Breast epithelium (tissue), 4 donors: ENCODE measurements at regions not wholly inside any gene's neighbourhood (a gene's known extent, or its start where the extent isn't known, plus 50 kb on each side); places are given as distances from the start of the nearest gene placed in this dataset.

ENCODE experiments used
- DNase-seq, 2 donors: peaks; one replicate each; pipeline ENCODE4 v3.0.0-alpha.2; 2019; ENCODE audit warnings: low spot score in 2 of 2
- H3K27ac ChIP-seq, 2 donors: fragments of 200-600 bp; sonication (generic) in 1 of 2; one replicate each; pipeline ENCODE4 v1.5.1; 2016 to 2019; ENCODE audit warnings: mild to moderate bottlenecking in 1 of 2
- H3K27me3 ChIP-seq, 2 donors: fragments of 200-600 bp; sonication (generic) in 1 of 2; one replicate each; pipeline versions ENCODE4 v1.5.1 to v1.6.0; 2017 to 2019; ENCODE audit warnings: control low read depth in 1 of 2, mild to moderate bottlenecking in 1 of 2
- H3K36me3 ChIP-seq: fragments of 200-600 bp; one replicate; pipeline ENCODE4 v1.5.1; 2019
- H3K4me1 ChIP-seq, 2 donors: fragments of 200-600 bp; sonication (generic); one replicate each; pipeline ENCODE4 v1.5.1; 2016 to 2019; ENCODE audit warnings: control low read depth in 1 of 2
- H3K4me3 ChIP-seq, 3 donors: fragments of 200-600 bp; sonication (generic); 1 replicate in 2 of 3; 2 replicates in 1 of 3; pipeline ENCODE4 v1.5.1; 2016 to 2019; ENCODE audit warnings: mild to moderate bottlenecking in 3 of 3, moderate library complexity in 2 of 3
- H3K9me3 ChIP-seq, 2 donors: fragments of 200-600 bp; sonication (generic) in 1 of 2; one replicate each; pipeline ENCODE4 v1.5.1; 2016 to 2019; ENCODE audit warnings: control low read depth in 1 of 2
- CTCF ChIP-seq, 3 donors: fragments of 450-650 bp; IDR thresholded peaks; one replicate each; pipeline ENCODE4 v1.5.1; 2016 to 2017; ENCODE audit warnings: antibody characterized with exemption in 3 of 3, mild to moderate bottlenecking in 3 of 3, moderate library complexity in 3 of 3
- POLR2A ChIP-seq: fragments of 450-650 bp; IDR thresholded peaks from one replicate; pipeline ENCODE4 v1.6.1; 2016; ENCODE audit warnings: antibody characterized with exemption, mild to moderate bottlenecking, moderate library complexity
- POLR2AphosphoS5 ChIP-seq, 3 donors: sonication (generic); formaldehyde crosslinking; IDR thresholded peaks; one replicate each; pipeline ENCODE4 v1.6.1; 2017; ENCODE audit warnings: antibody characterized with exemption in 3 of 3
- intact Hi-C: fragments of 100-400 bp; cut with DNase I; formaldehyde crosslinking; loops from one replicate; pipeline ENCODE4 v1.15.1; 2023; ENCODE audit warnings: low total_unique reads

- TF ChIP-seq POLR2AphosphoS5 (IDR thresholded peaks at IDR 0.05) (no peak), CTCF (IDR thresholded peaks at IDR 0.05) (no peak), POLR2A (no peak)
- Histone ChIP-seq H3K4me3 (no peak overlapping the region), H3K4me1 (no peaks in the 10 kb centered on the region), H3K27ac (no peak overlapping the region), H3K36me3 (no peaks in the 10 kb centered on the region), H3K27me3 (no peaks in the 10 kb centered on the region), H3K9me3 (no peaks in the 10 kb centered on the region)
- intact Hi-C loops = no loop called here
- DNase-seq = no peak
These were observed 401.9 kb downstream of the QKI start for GRCh38 chr6:163816441-163816840.

DNA sequence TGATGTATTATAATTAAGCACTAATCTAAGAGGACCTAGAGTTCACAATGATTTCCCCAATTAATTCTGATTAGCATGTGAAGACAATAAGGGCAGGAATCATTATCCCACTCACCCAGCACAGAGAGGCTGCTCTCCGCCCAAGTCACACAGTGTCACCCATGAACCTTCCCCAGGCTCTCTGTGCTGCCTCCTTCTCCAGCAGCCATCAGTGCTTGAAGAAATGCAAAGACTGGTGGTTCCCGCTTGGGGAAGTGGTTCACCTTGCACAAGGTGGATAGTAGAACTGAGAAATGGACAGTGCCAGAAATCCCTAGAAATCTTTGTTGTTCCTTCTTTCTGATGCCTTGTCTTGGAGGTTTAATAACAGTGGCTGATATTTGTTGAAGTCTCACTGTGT is 401.3 kb downstream of the QKI start:
- TF ChIP-seq CTCF (IDR thresholded peaks at IDR 0.05) = no peak
- TF ChIP-seq POLR2A = no peak
- no peak for TF ChIP-seq POLR2AphosphoS5 (IDR thresholded peaks at IDR 0.05)
- no peaks in the 10 kb centered on the region for H3K9me3 ChIP-seq
- no peak overlapping the region for H3K27ac ChIP-seq
- intact Hi-C loops = no loop called here
- H3K27me3 ChIP-seq = no peaks in the 10 kb centered on the region
- DNase-seq = no peak
- H3K4me1 ChIP-seq = no peaks in the 10 kb centered on the region
- no peak overlapping the region for H3K4me3 ChIP-seq
- no peaks in the 10 kb centered on the region for H3K36me3 ChIP-seq

GRCh38 chr6:163814494-163815364 is 400.2 kb downstream of the QKI start:
- TF ChIP-seq POLR2A (no peak), POLR2AphosphoS5 (IDR thresholded peaks at IDR 0.05) (peak in 1 of 3 donors; percentile 20)
- no peaks in the 10 kb centered on the region for H3K4me1 ChIP-seq
- no peak overlapping the region for H3K4me3 ChIP-seq
- no peak for DNase-seq
- no peaks in the 10 kb centered on the region for H3K9me3 ChIP-seq
- intact Hi-C loops = no loop called here
- H3K27ac ChIP-seq = no peak overlapping the region
- H3K36me3 ChIP-seq = no peaks in the 10 kb centered on the region
- H3K27me3 ChIP-seq = no peaks in the 10 kb centered on the region

- H3K27ac ChIP-seq = no peak overlapping the region
These were observed 399.5 kb downstream of the QKI start for GRCh38 chr6:163813979-163814493.

GRCh38 chr6:163811317-163811716 is 396.8 kb downstream of the QKI start:
- Histone ChIP-seq H3K4me3 (no peak overlapping the region), H3K4me1 (no peaks in the 10 kb centered on the region), H3K27me3 (no peaks in the 10 kb centered on the region), H3K9me3 (no peaks in the 10 kb centered on the region), H3K36me3 (no peaks in the 10 kb centered on the region), H3K27ac (no peak overlapping the region)
- TF ChIP-seq POLR2AphosphoS5 (IDR thresholded peaks at IDR 0.05) (no peak), POLR2A (no peak), CTCF (IDR thresholded peaks at IDR 0.05) (no peak)
- no peak for DNase-seq
- intact Hi-C loops = no loop called here

More at GRCh38 chr6:163813979-163814493, 399.5 kb downstream of the QKI start:
- no peaks in the 10 kb centered on the region for H3K36me3 ChIP-seq
- H3K27me3 ChIP-seq = no peaks in the 10 kb centered on the region
- no peaks in the 10 kb centered on the region for H3K4me1 ChIP-seq
- H3K4me3 ChIP-seq = no peak overlapping the region
- H3K9me3 ChIP-seq = no peaks in the 10 kb centered on the region
- intact Hi-C loops = no loop called here
- no peak for TF ChIP-seq POLR2A
- no peak for TF ChIP-seq CTCF (IDR thresholded peaks at IDR 0.05)
- no peak for TF ChIP-seq POLR2AphosphoS5 (IDR thresholded peaks at IDR 0.05)
- no peak for DNase-seq
